Brain microvascular endothelial cell (primary cell): ENCODE measurements at regions not wholly inside any gene's neighbourhood (a gene's known extent, or its start where the extent isn't known, plus 50 kb on each side); places are given as distances from the start of the nearest gene placed in this dataset.

Experiments
- DNase-seq: peaks from one replicate; pipeline ENCODE4 v3.0.0-alpha.2; 2020
- H3K27ac ChIP-seq: fragments of 250-450 bp; sonication (Bioruptor Pico); 2 replicates; pipeline ENCODE4 v1.5.1; 2020; ENCODE audit warnings: mild to moderate bottlenecking, moderate library complexity
- H3K27me3 ChIP-seq: fragments of 250-450 bp; sonication (Bioruptor Pico); replicated peaks from 2 replicates; pipeline ENCODE4 v1.5.1; 2020; ENCODE audit warnings: mild to moderate bottlenecking
- H3K36me3 ChIP-seq: fragments of 250-450 bp; sonication (Bioruptor Pico); replicated peaks from 2 replicates; pipeline ENCODE4 v1.5.1; 2020; ENCODE audit warnings: mild to moderate bottlenecking
- H3K4me3 ChIP-seq: 2 replicates; pipeline ENCODE4 v1.5.1; 2011; ENCODE audit warnings: low read depth, mild to moderate bottlenecking, control low read depth, low read length, moderate library complexity
- CTCF ChIP-seq: IDR thresholded peaks from 2 replicates; pipeline ENCODE4 v1.5.1; 2011; ENCODE audit warnings: low read depth, mild to moderate bottlenecking, moderate library complexity, low read length, control low read depth, inconsistent platforms; ENCODE audit errors: missing control alignments
- in situ Hi-C: cut with HindIII; loops from 2 replicates; pipeline ENCODE4 v1.10.0; 2017; ENCODE audit warnings: low sequenced_read_pairs, low pct_ligation_motif_present

DNA sequence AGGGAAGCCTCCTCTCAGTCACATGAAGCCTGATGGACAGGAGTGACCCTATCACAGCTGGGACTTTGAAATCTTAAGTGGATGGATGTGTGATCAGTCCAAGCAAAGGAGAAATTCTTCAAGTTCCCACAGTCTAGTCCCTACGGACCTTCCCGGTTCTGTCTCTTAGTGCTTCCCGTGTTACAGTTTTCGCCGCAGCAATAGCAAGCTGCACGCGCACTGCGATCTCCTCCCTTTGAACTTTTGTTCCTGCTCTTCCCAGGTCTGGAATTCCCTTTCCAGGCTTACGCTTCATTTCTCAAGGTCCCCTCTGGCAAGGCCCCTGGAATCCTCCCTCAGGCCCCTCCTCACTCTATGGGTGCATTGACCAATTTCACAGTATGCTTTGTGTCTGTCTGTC, 89.2 kb downstream of the VEGFA start:
- Histone ChIP-seq H3K36me3 (no peaks in the 10 kb centered on the region), H3K27me3 (peaks cover 9% of the 10 kb centered on the region), H3K4me3 (no peak overlapping the region), H3K27ac (no peak overlapping the region)
- no peak for DNase-seq
- TF ChIP-seq CTCF, result no peak
- in situ Hi-C loops, result no loop called here

- Histone ChIP-seq H3K4me3 (no peak overlapping the region), H3K27me3 (peaks cover 8% of the 10 kb centered on the region), H3K27ac (no peak overlapping the region), H3K36me3 (no peaks in the 10 kb centered on the region)
- in situ Hi-C loops, result no loop called here
- TF ChIP-seq CTCF, result no peak
- no peak for DNase-seq
Measured at GRCh38 chr6:43858161-43859153, 88.4 kb downstream of the VEGFA start.

DNA sequence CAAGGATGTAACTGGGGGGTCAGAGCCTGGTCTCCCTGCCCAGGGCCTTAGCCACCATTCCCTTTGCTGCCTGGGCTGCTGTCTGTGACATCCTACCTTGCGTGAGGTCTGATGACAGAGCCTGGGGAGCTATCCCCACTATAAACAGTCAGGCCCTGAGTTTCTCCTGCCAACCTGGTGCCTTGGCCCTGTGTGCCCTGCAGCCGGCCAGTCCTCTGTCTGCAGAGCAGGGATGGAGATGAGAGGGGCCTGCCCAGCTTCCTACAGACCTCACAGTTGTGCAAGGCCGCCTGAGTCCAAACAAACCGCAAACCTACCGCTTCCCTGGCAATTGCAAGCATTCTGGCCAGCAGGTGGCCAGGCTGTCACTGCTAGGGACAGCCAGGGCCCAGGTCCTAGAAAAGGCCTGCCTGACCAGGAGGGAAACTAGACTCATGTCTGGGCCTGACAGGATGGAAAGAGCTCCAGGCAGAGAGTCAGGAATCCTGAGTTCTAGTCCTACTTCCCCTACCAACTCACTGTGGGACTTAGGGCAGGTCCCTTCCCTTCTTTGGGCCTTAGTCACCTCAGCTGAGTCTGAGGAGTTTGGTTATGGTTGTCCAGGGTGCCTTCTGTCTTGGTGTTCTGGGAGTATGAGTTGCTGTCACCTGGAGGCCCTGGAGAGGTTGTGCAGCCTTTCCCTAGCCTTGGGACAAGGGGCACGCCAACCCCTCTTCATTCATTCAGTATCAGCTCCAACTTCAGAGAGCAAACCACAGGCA, 86.2 kb downstream of the VEGFA start:
- in situ Hi-C loops, result no loop called here
- Histone ChIP-seq H3K4me3 (no peak overlapping the region), H3K27ac (no peak overlapping the region), H3K27me3 (no peaks in the 10 kb centered on the region), H3K36me3 (no peaks in the 10 kb centered on the region)
- peak; percentile 26 for DNase-seq
- TF ChIP-seq CTCF, result peak; percentile 73

DNA sequence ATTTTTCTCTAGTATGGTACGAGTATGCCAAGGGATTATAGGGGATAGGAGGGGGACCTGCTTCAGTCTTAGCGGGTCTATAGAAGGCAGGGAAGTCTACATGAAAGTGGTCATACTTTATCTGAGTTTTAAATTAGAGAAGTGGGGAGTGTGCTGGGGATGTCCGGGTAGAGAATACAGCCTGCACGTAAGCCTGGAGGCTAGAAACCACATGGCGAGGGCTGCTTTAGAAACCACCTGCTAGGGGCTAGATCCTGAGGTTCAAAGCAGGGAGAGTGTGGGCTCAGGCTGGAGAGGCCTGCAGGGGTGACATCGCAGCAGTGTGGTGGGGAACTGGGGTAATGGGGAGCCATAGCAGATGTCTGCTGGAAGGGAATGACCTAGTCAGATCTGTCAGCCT, 85.2 kb downstream of the VEGFA start:
- Histone ChIP-seq H3K27me3 (no peaks in the 10 kb centered on the region), H3K27ac (no peak overlapping the region), H3K36me3 (no peaks in the 10 kb centered on the region), H3K4me3 (no peak overlapping the region)
- TF ChIP-seq CTCF, result no peak
- DNase-seq, result no peak
- in situ Hi-C loops, result no loop called here

DNA sequence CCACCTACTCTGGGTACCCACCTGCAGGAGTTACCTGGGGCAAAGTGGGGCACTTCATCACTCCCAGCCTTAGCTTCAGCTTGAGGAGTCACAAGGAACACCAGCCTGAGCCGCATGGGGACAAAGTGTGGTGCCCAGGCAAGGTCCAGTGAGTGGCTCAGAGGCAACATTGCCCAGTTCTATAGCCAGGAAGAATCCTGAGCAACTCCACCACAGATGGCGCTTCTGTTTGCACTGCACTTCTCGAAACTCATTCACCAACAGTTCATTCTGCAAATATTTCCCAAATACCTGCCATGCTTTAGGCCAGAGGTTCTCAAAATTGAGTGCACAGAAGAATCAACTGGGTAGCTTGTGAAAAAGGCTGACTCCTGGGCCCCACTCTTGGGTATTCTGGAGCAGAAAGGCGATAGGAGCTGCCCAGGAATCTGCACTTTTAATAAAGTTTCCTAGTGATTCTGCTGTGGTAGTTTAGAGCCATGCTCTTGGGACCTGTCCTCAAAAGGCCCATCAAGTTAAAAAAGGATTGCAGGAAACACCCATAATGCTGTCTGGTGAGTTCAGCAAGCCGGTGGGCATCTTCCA, 83.1 kb downstream of the VEGFA start:
- no peak for TF ChIP-seq CTCF
- Histone ChIP-seq H3K27ac (no peak overlapping the region), H3K4me3 (no peak overlapping the region), H3K27me3 (no peaks in the 10 kb centered on the region), H3K36me3 (no peaks in the 10 kb centered on the region)
- DNase-seq, result no peak
- in situ Hi-C loops, result no loop called here
